Activated CD8-positive, alpha-beta memory T cell treated with anti-CD3 and anti-CD28 coated beads for 48 hours (primary cell): ENCODE measurements at regions not wholly inside any gene's neighbourhood (a gene's known extent, or its start where the extent isn't known, plus 50 kb on each side); places are given as distances from the start of the nearest gene placed in this dataset.

ENCODE experiments used
- DNase-seq, 3 experiments: peaks; one replicate each; pipeline ENCODE4 v3.0.0-alpha.2; 2020; ENCODE audit warnings: low read depth in 2 of 3, low spot score in 2 of 3

DNA sequence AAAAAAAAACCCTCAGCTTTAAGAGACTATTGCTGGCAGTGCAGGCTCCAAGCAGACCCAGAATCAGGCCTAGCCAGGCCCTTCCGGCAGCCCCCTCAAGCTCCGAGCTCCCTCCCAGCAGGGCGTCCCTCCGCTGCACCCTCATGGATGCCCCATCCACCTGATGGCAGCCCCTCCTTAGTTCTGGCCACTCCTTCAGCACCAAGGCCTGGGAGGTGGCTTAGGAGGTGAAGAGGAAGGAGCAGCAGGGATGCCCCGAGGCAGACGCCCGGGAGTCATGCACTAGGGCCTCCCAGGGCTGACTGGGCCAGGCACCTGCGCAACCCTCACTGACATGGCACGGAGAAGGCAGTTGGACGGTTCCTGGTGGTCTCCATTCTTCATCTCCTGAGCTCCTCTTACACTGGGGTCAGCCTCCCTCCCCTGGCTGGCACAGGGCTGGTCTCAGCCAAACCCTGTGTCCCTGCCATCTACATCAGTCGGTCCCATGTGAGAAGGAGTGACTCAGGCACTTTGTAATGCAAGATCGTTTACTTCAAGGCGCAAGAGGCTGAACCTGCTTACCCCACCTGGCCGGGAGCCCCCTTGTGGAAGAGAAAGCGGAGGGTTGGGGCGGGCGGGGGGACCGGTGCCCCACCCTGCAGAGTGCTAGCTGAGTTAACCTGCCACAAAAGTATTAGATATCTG lies 53.5 kb upstream of the ID2 start:
- no peak for DNase-seq

DNA sequence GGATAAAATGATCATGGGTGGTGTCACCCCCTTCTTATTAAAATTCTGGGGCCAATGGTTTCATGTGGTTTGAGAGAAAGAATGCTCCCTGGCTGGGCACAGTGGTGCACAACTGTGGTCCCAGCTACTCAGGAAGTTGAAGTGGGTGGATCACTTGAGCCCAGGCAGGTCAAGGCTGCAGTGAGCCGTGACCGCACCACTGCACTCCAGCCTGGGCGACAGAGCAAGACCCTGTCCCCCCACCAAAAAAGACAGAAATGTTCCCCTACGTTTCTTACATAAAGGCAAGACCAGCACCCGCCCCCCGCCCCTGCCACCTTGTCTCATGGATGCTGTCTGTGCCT lies 53.0 kb upstream of the ID2 start:
- no peak for DNase-seq

DNA sequence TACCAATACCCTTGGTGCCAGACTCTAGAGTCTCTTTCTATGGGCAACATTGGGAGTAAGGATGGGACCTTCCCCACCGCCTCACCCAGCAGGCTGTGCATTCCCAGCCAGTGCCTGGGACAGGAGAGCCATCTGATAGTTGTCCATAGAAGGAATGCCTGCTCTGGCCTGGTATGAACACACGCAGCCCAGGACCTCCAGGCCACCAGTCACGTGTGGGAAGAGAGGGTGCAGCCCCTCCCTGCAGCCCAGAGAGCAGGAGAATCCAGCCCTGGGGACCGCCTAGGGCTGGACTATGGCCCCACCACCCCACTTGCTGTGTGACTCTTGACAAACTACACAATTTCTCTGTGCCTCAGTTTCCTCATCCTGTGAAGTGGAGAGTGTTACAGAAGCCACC lies 52.5 kb upstream of the ID2 start:
- no peak for DNase-seq

DNA sequence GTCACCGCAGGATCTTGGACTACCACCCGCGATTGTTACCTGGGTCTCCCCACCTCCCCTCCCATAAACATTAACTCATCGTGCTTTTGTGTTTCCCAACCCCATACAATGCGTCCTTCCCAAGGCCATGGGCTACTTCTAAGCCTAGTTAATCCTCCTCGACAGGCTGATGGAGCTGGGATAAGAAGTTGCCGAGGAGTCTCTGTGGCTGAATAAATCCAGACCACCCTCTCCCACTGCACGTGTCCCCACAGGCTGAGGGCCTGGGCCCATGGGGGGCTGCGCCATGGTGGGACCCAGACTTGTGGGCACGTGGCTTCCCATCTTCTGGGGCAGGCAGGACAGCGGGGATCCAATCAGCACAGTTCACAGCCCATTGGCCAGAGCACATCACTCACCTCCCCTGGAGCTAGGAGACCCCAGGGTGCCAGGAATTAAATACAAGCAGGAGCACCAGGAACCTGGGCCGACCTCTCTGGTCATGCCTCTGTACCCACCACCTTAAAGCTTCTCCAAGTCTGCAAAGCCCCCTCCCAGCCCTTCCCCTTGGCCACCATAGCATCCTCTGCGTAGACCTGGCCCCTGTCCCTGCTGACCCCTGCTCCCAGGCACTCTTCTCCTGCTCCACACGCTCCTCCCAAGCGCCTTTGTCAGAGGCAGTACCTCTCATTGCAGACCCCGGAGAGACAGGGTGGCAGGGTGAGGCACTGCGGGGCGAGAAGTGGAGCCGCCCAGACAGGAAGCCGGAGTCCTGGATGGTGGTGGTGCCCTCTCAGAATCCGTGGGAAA lies 51.0 kb upstream of the ID2 start:
- DNase-seq: no peak

DNA sequence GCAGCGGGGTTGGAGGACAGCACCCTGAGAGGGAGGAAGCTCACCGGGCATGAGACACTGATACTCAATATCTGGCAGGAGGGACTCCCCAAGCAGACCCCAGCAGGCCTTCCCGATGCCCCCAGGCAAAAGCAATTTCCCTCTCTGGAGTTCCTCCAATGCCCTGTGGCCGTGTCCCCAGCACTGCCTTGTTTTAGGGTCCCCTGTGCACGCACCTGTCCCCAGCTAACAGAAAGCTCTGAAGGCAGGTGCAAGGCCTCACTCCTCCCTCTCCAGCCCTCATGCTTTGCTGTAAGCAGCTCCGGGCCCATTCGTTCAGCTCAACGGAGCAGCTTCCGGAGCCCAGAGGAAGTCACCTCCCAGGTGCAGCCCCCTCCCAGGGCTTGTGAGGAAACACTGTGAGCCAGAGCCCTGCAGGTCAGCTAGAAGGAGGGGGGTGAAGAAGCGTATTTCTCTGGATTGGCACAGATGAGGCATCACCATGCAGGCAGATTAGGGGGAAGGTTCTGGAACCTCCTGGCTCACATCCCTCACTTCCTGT lies 50.3 kb upstream of the ID2 start:
- DNase-seq: no peak
